Renal cortical epithelial cell (primary cell): ENCODE measurements at regions not wholly inside any gene's neighbourhood (a gene's known extent, or its start where the extent isn't known, plus 50 kb on each side); places are given as distances from the start of the nearest gene placed in this dataset.
"Not testable (repeated sequence)": the region's sequence is repeated elsewhere in the genome, so short reads cannot be mapped to it uniquely, and the experiment has no call there.

Source experiments
- DNase-seq: peaks from one replicate; pipeline ENCODE4 v3.0.0-alpha.2; 2011; ENCODE audit warnings: low read depth

GRCh38 chr4:160082432-160083207 is 979.7 kb downstream of the RAPGEF2 start:
- DNase-seq = no peak

DNA sequence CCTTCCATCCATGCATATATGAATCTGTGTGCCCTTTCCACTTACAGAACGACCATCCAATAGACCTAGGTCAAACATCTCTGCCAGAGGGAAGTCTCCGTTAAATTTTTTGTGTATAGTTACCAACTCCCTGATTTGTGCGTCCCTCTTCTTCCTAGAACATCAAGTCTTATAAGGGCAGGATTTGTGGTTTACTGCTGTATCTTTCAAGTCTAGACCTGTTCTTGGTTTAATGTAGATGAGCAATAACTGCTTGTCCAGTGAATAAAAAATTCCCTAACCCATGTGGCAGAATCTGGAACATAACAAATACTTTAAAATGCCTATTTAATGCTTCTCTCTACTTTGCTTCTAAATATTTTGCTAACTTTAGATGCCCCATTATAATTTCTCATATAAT is 988.8 kb downstream of the RAPGEF2 start:
- no peak for DNase-seq

DNA sequence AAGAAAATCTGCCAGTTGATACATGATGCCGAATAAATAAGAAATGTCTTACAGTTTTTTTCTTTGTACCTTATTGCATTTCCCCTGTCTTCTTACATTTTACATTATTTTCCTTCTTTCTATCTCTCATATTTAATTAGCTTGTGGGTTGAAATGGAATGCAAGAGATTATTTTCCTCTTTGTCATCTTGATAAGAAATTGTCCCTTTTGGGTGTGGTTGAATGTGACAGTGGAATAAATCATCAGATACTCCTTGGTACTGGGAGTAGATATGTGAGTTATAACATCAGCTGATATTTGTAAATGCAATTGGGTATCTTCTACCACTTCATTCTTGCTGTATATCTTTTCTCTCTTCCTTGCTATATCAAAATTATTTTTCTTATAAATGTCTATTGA is 997.4 kb downstream of the RAPGEF2 start:
- no peak for DNase-seq

DNA sequence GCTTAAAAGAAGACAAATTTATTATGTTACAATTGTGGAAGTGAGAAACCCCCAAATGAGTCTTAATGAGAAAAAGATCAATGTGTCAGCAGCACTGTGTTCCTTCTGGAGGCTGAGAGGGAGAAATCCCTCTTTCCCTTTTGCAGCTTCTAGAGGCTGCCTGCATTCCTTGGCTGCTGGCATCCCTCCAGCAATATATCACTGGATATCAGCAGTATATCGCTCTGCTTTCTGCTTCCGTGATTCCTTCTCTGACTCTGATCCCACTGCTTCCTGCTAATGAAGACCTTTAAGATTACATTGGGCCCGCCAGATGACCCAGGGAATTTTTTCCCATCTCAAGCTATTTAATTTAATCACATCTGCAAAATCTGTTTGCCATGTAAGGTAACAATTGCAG is 1008.0 kb downstream of the RAPGEF2 start:
- no peak for DNase-seq

GRCh38 chr4:160117686-160118085 is 1014.8 kb downstream of the RAPGEF2 start:
- no peak for DNase-seq

GRCh38 chr4:160125576-160126287 is 1022.9 kb downstream of the RAPGEF2 start:
- not testable (repeated sequence) for DNase-seq

- DNase-seq = no peak
Observed at GRCh38 chr4:160127211-160127610, 1024.3 kb downstream of the RAPGEF2 start.

DNA sequence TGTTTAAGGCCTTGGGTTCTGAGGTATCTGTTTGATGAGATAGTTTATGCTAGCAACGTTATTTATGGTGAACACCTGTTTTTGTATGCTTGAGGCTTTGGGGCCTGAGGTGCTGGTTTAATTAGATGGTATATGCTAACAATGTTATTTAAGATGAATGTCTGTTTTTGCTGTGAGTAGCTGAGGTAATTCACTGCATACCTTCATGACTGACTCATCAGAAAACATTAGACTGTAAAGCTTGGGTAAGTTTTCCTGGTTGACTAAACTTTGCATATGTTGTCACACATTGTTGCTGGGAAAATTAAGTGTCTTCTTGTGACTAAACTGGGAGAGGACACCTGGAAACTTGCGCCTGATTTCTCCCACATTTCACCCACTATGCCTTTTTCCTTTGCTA is 1026.6 kb downstream of the RAPGEF2 start:
- DNase-seq = peak; percentile 97

GRCh38 chr4:160136021-160136420 is 1033.1 kb downstream of the RAPGEF2 start:
- peak; percentile 64 for DNase-seq

- peak; percentile 9 for DNase-seq
Observed at GRCh38 chr4:160141206-160141605, 1038.3 kb downstream of the RAPGEF2 start.

DNA sequence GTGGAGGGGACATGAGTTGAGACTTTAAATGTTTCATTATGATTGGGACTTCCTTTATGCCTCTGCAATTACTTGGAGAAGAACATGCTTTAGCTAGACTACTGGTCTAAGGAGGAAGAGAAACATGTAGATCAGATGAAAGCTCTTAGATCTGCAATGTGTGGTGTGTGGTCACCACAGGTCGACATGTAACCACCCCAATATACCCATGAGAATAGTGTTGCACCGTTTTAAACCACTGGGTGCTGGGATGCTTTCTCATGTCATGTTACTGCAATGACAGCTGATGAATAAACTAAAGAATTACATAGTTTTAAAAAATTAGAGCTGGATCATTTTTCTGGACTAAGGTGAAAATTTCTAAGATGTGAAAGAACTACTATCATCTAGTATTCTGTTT is 1039.7 kb downstream of the RAPGEF2 start:
- DNase-seq = no peak

GRCh38 chr4:160143574-160143973 is 1040.7 kb downstream of the RAPGEF2 start:
- DNase-seq = no peak

- no peak for DNase-seq
Observed at GRCh38 chr4:160159457-160159856, 1056.6 kb downstream of the RAPGEF2 start.

DNA sequence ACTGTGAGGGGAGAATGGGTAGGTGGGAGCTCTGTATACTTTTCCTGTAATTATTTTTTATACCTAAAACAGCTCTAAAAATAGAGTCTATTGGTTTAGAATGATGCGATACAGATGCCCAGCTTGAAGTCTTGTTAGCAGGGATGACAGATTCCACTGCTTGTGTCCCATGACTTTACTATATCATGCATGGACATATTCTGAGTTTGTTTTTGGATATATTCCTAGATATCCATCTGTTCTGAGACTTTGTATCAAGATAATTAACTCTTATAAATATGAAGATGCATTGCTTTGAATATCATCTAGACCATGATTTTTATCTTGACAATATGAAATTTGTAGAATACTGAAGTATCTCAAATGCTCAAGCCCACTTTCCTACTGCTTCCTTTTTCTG is 1058.1 kb downstream of the RAPGEF2 start:
- DNase-seq = no peak

DNA sequence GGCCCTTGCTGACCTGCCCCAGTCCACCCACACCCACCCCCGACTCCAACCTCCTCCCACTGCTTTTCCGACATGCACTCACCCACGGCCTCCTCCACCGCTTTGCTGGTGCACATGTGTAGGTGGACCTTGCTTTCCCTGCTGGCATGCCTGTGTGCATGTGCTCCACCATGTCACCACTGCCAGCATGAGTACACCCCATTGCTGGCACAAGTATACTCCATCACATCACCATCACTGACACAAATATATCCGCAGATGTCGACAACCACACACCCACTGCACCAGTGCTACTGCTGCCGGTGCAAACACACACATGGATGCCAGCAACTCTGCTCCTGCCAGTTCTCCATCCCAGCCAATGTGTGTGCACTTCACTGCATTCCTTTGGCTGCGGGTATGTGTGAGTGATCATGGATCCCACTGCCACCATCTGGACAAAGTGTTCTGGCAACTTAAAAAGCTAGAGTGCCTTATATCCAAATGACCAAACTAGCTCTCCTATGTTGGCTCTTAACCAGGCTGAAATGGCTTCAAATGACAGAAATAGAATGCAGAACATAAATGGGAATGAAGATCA is 1072.3 kb downstream of the RAPGEF2 start:
- DNase-seq = peak; percentile 50

- DNase-seq = peak; percentile 88
Observed at GRCh38 chr4:160180211-160180610, 1077.3 kb downstream of the RAPGEF2 start.

GRCh38 chr4:160182727-160183126 is 1079.8 kb downstream of the RAPGEF2 start:
- no peak for DNase-seq

DNA sequence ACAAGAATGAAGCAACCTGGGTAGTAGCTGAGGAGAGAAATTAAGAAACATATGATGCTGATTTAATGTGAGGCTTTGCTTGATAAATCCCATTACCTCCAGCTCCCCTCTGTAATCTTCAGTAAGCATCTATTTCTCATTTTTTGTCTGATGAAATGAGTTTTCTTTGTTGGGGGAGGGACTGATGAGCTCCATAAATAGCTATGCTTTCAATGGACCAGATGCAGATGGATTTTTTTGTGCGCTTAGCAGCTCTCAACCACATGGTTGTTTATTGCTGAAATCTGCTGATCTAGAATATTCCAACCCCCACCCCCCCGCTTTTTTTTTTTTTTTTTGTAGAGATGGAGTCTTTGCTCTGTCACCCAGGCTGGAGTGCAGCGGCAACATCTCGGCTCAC is 1082.0 kb downstream of the RAPGEF2 start:
- no peak for DNase-seq

GRCh38 chr4:160193787-160194186 is 1090.9 kb downstream of the RAPGEF2 start:
- DNase-seq = no peak

DNA sequence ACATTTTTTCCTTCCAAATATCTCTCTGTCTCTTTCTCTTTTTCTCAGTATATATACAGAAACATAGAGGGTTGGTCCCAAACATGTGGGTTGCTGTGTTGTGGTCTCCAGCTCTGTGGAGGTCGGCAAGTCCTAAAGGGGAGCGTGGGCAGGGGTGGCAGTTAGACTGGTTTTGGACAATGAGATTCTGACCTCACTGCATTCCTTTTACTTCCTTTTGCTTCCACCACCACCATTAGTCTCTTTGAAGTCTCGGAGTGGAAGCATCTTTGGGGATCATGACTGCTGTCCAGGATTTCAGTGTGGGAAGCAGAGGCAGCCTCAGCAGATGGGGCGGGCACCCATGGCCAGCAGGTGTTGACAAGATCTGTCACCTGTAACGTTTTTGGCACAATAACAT is 1091.8 kb downstream of the RAPGEF2 start:
- no peak for DNase-seq

GRCh38 chr4:160202802-160203201 is 1099.9 kb downstream of the RAPGEF2 start:
- DNase-seq = peak; percentile 7

GRCh38 chr4:160212078-160212477 is 1109.2 kb downstream of the RAPGEF2 start:
- DNase-seq = no peak

DNA sequence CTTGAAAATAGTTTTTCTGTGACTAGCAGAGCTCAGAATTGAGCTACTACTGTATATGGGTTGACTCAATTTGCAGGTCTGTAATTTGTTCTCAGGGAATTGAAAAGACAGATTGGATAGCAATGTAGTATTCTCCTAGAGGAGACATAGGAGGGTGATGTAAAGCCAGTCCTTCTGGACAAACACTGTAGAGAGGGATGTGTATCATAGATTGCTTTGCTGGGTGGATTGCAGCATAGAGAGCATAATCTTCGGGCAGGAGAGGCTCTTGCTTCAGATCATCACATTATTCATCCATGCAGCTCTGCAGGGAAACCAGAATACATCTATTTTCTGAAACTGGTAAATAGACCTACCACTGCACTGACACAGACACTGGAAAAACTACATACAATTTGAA is 1110.5 kb downstream of the RAPGEF2 start:
- DNase-seq = no peak
